CD14-positive monocyte (primary cell): ENCODE measurements at regions not wholly inside any gene's neighbourhood (a gene's known extent, or its start where the extent isn't known, plus 50 kb on each side); places are given as distances from the start of the nearest gene placed in this dataset.

Source experiments
- DNase-seq, 3 donors: peaks; one replicate each; pipeline ENCODE4 v3.0.0-alpha.2; 2011 to 2022
- H2AFZ ChIP-seq: 2 replicates; pipeline ENCODE4 v1.6.0; 2012; ENCODE audit warnings: mild to moderate bottlenecking, low read depth, low read length, inconsistent platforms; ENCODE audit not compliant: insufficient read depth, poor library complexity, severe bottlenecking
- H3K27ac ChIP-seq, 2 donors: 1 replicate in 1 of 2; 2 replicates in 1 of 2; pipeline ENCODE4 v1.5.1; 2012 to 2013; ENCODE audit warnings: low read length in 2 of 2, control low read depth in 1 of 2, inconsistent platforms in 1 of 2, low read depth in 1 of 2, mild to moderate bottlenecking in 1 of 2
- H3K27me3 ChIP-seq, 2 donors: one replicate each; pipeline versions ENCODE4 v1.6.0 to v1.6.1; 2011 to 2013; ENCODE audit warnings: low read length in 2 of 2; ENCODE audit not compliant: control insufficient read depth in 2 of 2, insufficient read depth in 2 of 2
- H3K36me3 ChIP-seq, 2 donors: replicated peaks in 1 of 2; 1 replicate in 1 of 2; 2 replicates in 1 of 2; pipeline versions ENCODE4 v1.5.1 to v1.6.1; 2012 to 2013; ENCODE audit warnings: low read length in 2 of 2, control low read depth in 1 of 2, inconsistent platforms in 1 of 2, mild to moderate bottlenecking in 1 of 2; ENCODE audit not compliant: insufficient read depth in 2 of 2, control insufficient read depth in 1 of 2
- H3K4me1 ChIP-seq, 2 donors: 1 replicate in 1 of 2; 2 replicates in 1 of 2; pipeline versions ENCODE4 v1.5.1 to v1.6.1; 2012 to 2013; ENCODE audit warnings: low read length in 2 of 2, control low read depth in 1 of 2, inconsistent platforms in 1 of 2, mild to moderate bottlenecking in 1 of 2, moderate library complexity in 1 of 2; ENCODE audit not compliant: insufficient read depth in 2 of 2, control insufficient read depth in 1 of 2
- H3K4me2 ChIP-seq: replicated peaks from 2 replicates; pipeline ENCODE3; 2012; ENCODE audit warnings: low read length, moderate library complexity, mild to moderate bottlenecking; ENCODE audit not compliant: poor library complexity, severe bottlenecking; ENCODE audit errors: extremely low read depth
- H3K4me3 ChIP-seq, 3 experiments: fragments of 200-600 bp in 1 of 3; sonication (generic) in 1 of 3; replicated peaks in 1 of 3; 1 replicate in 2 of 3; 2 replicates in 1 of 3; pipeline ENCODE4 v1.5.1; 2011 to 2013; ENCODE audit warnings: low read length in 3 of 3, mild to moderate bottlenecking in 3 of 3, control low read depth in 2 of 3, low read depth in 2 of 3, inconsistent platforms in 1 of 3, moderate library complexity in 1 of 3
- H3K79me2 ChIP-seq: 2 replicates; pipeline ENCODE4 v1.6.0; 2012; ENCODE audit warnings: mild to moderate bottlenecking, control low read depth, inconsistent platforms, low read length, moderate library complexity; ENCODE audit not compliant: insufficient read depth
- H3K9ac ChIP-seq: 2 replicates; pipeline ENCODE4 v1.6.0; 2017; ENCODE audit warnings: low read length, mild to moderate bottlenecking; ENCODE audit not compliant: insufficient read depth, poor library complexity, severe bottlenecking
- H3K9me3 ChIP-seq, 2 donors: replicated peaks in 1 of 2; 1 replicate in 1 of 2; 2 replicates in 1 of 2; pipeline versions ENCODE4 v1.5.1 to v1.6.1; 2012 to 2013; ENCODE audit warnings: low read length in 2 of 2, control low read depth in 1 of 2; ENCODE audit not compliant: control insufficient read depth in 1 of 2, insufficient read depth in 1 of 2
- H4K20me1 ChIP-seq: 2 replicates; pipeline ENCODE4 v1.6.0; 2012; ENCODE audit warnings: mild to moderate bottlenecking, low read length, control low read depth, moderate library complexity; ENCODE audit not compliant: insufficient read depth
- H3K27ac Mint-ChIP-seq, 7 donors: one replicate each; pipeline ENCODE4 v1.8.0; 2020; ENCODE audit warnings: mild to moderate bottlenecking in 7 of 7, mixed read lengths in 7 of 7, moderate library complexity in 6 of 7, inconsistent platforms in 2 of 7
- H3K27me3 Mint-ChIP-seq, 3 donors: one replicate each; pipeline ENCODE4 v1.8.0; 2021 to 2022; ENCODE audit warnings: low read depth in 3 of 3, mild to moderate bottlenecking in 3 of 3, mixed read lengths in 3 of 3, moderate library complexity in 3 of 3, inconsistent platforms in 1 of 3
- H3K36me3 Mint-ChIP-seq, 2 donors: one replicate each; pipeline ENCODE4 v1.8.0; 2020; ENCODE audit warnings: mixed read lengths in 2 of 2, inconsistent platforms in 1 of 2, mild to moderate bottlenecking in 1 of 2
- H3K4me1 Mint-ChIP-seq: one replicate; pipeline ENCODE4 v1.8.0; 2020; ENCODE audit warnings: mild to moderate bottlenecking, mixed read lengths
- H3K4me3 Mint-ChIP-seq, 2 donors: one replicate each; pipeline ENCODE4 v1.8.0; 2020; ENCODE audit warnings: mild to moderate bottlenecking in 2 of 2, mixed read lengths in 2 of 2, moderate library complexity in 1 of 2
- H3K9me3 Mint-ChIP-seq, 7 donors: one replicate each; pipeline ENCODE4 v1.8.0; 2020 to 2022; ENCODE audit warnings: mixed read lengths in 7 of 7, mild to moderate bottlenecking in 6 of 7, moderate library complexity in 6 of 7, inconsistent platforms in 2 of 7
- CTCF ChIP-seq: fragments of 200-600 bp; IDR thresholded peaks from one replicate; pipeline ENCODE4 v1.8.0; 2022; ENCODE audit warnings: antibody characterized with exemption, mild to moderate bottlenecking
- WGBS: methylation state at CpG from one replicate; pipeline ENCODE4 v1.1.5; 2013; ENCODE audit warnings: missing lambda C conversion rate; ENCODE audit not compliant: insufficient coverage; 5-methylcytosine and 5-hydroxymethylcytosine counted together
- intact Hi-C, 2 donors: fragments of 100-400 bp; cut with micrococcal nuclease; formaldehyde crosslinking; loops; one replicate each; pipeline versions ENCODE4 v1.15.0 to v1.15.1; 2023

- no peaks in the 10 kb centered on the region for H3K27me3 ChIP-seq
- no peak for TF ChIP-seq CTCF
- no peak overlapping the region for H3K4me3 ChIP-seq
- no peaks in the 10 kb centered on the region for H4K20me1 ChIP-seq
- Mint-ChIP-seq H3K27ac (no peak overlapping the region), H3K36me3 (no peaks in the 10 kb centered on the region), H3K9me3 (peaks cover 0 to 4% (median 0%) of the 10 kb centered on the region in 7 donors), H3K4me1 (no peaks in the 10 kb centered on the region), H3K4me3 (no peak overlapping the region), H3K27me3 (peaks cover 0 to 7% (median 3%) of the 10 kb centered on the region in 3 donors)
- no peak overlapping the region for H3K9ac ChIP-seq
- no peaks in the 10 kb centered on the region for H3K36me3 ChIP-seq
- intact Hi-C loops: no loop called here
- 95% methylated on average over 14 of the region's 18 CpGs for WGBS
- no peak for DNase-seq
- H3K9me3 ChIP-seq: no peaks in the 10 kb centered on the region
- no peaks in the 10 kb centered on the region for H3K79me2 ChIP-seq
- no peak overlapping the region for H3K4me2 ChIP-seq
- H2AFZ ChIP-seq: no peak overlapping the region
- no peaks in the 10 kb centered on the region for H3K4me1 ChIP-seq
- H3K27ac ChIP-seq: no peak overlapping the region
Measured at GRCh38 chr22:48949375-48950149, 878.1 kb downstream of the BRD1 start.

DNA sequence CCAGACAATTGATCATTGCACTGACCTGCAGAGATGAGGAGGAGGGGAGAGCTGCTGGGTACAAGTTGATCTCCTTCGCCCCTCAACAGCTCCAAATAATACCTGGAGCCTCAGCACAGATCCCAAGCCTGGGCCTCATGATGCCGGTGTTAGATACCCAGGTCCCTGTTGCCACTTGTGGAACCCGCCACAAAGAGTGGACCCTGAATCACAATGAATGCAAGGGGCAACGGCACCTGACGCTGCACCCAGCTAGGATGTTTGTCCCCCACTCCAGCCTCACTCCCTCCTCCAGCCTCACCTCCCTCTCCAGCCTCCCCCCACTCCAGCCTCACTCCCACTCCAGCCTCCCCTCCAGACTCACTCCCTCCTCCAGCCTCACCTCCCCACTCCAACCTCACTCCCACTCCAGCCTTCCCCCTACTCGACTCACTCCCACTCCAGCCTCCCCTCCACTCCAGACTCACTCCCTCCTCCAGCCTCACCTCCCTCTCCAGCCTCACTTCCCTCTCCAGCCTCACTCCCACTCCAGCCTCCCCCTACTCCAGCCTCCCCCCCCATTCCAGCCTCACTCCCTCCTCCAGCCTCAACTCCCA lies 879.0 kb downstream of the BRD1 start:
- Mint-ChIP-seq H3K4me1 (no peaks in the 10 kb centered on the region), H3K27ac (no peak overlapping the region), H3K9me3 (peaks cover 0 to 4% (median 0%) of the 10 kb centered on the region in 7 donors), H3K27me3 (peaks cover 0 to 7% (median 3%) of the 10 kb centered on the region in 3 donors), H3K4me3 (no peak overlapping the region), H3K36me3 (no peaks in the 10 kb centered on the region)
- H3K4me3 ChIP-seq: no peak overlapping the region
- no peaks in the 10 kb centered on the region for H3K4me1 ChIP-seq
- no peak overlapping the region for H3K27ac ChIP-seq
- no peaks in the 10 kb centered on the region for H3K36me3 ChIP-seq
- no peaks in the 10 kb centered on the region for H4K20me1 ChIP-seq
- H2AFZ ChIP-seq: no peak overlapping the region
- no peaks in the 10 kb centered on the region for H3K79me2 ChIP-seq
- 82% methylated on average over 2 of the region's 6 CpGs for WGBS
- DNase-seq: no peak
- no peaks in the 10 kb centered on the region for H3K27me3 ChIP-seq
- no peak overlapping the region for H3K9ac ChIP-seq
- H3K4me2 ChIP-seq: no peak overlapping the region
- no peak for TF ChIP-seq CTCF
- intact Hi-C loops: no loop called here
- no peaks in the 10 kb centered on the region for H3K9me3 ChIP-seq
